NCI-H146 treated with DMSO at 0.1 percent for 48 hours (cell line): ENCODE measurements at regions not wholly inside any gene's neighbourhood (a gene's known extent, or its start where the extent isn't known, plus 50 kb on each side); places are given as distances from the start of the nearest gene placed in this dataset.

Experiments
- DNase-seq: peaks from one replicate; lab custom pipeline; 2025; ENCODE audit not compliant: unreplicated experiment; lab: John Stamatoyannopoulos, UW

GRCh38 chr14:65278589-65278988, 133.9 kb upstream of the FUT8 start:
- DNase-seq: no peak

GRCh38 chr14:65279510-65279909, 133.0 kb upstream of the FUT8 start:
- no peak for DNase-seq

- DNase-seq: no peak
These were observed 132.6 kb upstream of the FUT8 start for GRCh38 chr14:65279958-65280357.

GRCh38 chr14:65280653-65281052, 131.9 kb upstream of the FUT8 start:
- DNase-seq: no peak

GRCh38 chr14:65281991-65282895, 130.3 kb upstream of the FUT8 start:
- no peak for DNase-seq

- no peak for DNase-seq
These were observed 129.7 kb upstream of the FUT8 start for GRCh38 chr14:65282896-65283253.

- DNase-seq: no peak
These were observed 126.1 kb upstream of the FUT8 start for GRCh38 chr14:65286443-65286842.

GRCh38 chr14:65287264-65288131, 125.0 kb upstream of the FUT8 start:
- DNase-seq: no peak

- DNase-seq: no peak
These were observed 121.7 kb upstream of the FUT8 start for GRCh38 chr14:65290830-65291229.

GRCh38 chr14:65291531-65291930, 121.0 kb upstream of the FUT8 start:
- DNase-seq: no peak

GRCh38 chr14:65294816-65295215, 117.7 kb upstream of the FUT8 start:
- DNase-seq: no peak

- DNase-seq: no peak
These were observed 116.1 kb upstream of the FUT8 start for GRCh38 chr14:65296402-65296801.

GRCh38 chr14:65296876-65297275, 115.7 kb upstream of the FUT8 start:
- no peak for DNase-seq

GRCh38 chr14:65297744-65298143, 114.8 kb upstream of the FUT8 start:
- no peak for DNase-seq

GRCh38 chr14:65299826-65300225, 112.7 kb upstream of the FUT8 start:
- no peak for DNase-seq

- no peak for DNase-seq
These were observed 110.5 kb upstream of the FUT8 start for GRCh38 chr14:65301862-65302539.

GRCh38 chr14:65302571-65303189, 109.8 kb upstream of the FUT8 start:
- DNase-seq: no peak

- no peak for DNase-seq
These were observed 109.2 kb upstream of the FUT8 start for GRCh38 chr14:65303190-65303898.

GRCh38 chr14:65303899-65304222, 108.7 kb upstream of the FUT8 start:
- no peak for DNase-seq

GRCh38 chr14:65304239-65304638, 108.3 kb upstream of the FUT8 start:
- no peak for DNase-seq

- no peak for DNase-seq
These were observed 107.6 kb upstream of the FUT8 start for GRCh38 chr14:65304963-65305362.
